Stimulated activated CD8-positive, alpha-beta memory T cell treated with anti-CD3 and anti-CD28 coated beads, Interleukin-4, amount 100 ng/mL, for 1 hour (primary cell): ENCODE measurements at regions not wholly inside any gene's neighbourhood (a gene's known extent, or its start where the extent isn't known, plus 50 kb on each side); places are given as distances from the start of the nearest gene placed in this dataset.

Experiments
- DNase-seq, 2 donors: peaks; one replicate each; pipeline ENCODE4 v3.0.0-alpha.2; 2020; ENCODE audit warnings: low read depth in 2 of 2, low spot score in 1 of 2

GRCh38 chr5:6868171-6868570 is 154.9 kb downstream of the TENT4A start:
- DNase-seq, result no peak

GRCh38 chr5:6868575-6869215 is 155.5 kb downstream of the TENT4A start:
- DNase-seq, result no peak

GRCh38 chr5:6869677-6870076 is 156.4 kb downstream of the TENT4A start:
- DNase-seq, result no peak

GRCh38 chr5:6872441-6873160 is 159.4 kb downstream of the TENT4A start:
- no peak for DNase-seq

GRCh38 chr5:6873359-6873758 is 160.1 kb downstream of the TENT4A start:
- no peak for DNase-seq

- no peak for DNase-seq
Measured at GRCh38 chr5:6875376-6875775, 162.1 kb downstream of the TENT4A start.

GRCh38 chr5:6877986-6878828 is 165.0 kb downstream of the TENT4A start:
- no peak for DNase-seq

- no peak for DNase-seq
Measured at GRCh38 chr5:6885581-6885980, 172.3 kb downstream of the TENT4A start.

- DNase-seq, result no peak
Measured at GRCh38 chr5:6886866-6887265, 173.6 kb downstream of the TENT4A start.

- no peak for DNase-seq
Measured at GRCh38 chr5:6889030-6889429, 175.8 kb downstream of the TENT4A start.

GRCh38 chr5:6899221-6899620 is 186.0 kb downstream of the TENT4A start:
- no peak for DNase-seq

GRCh38 chr5:6900247-6901227 is 187.3 kb downstream of the TENT4A start:
- DNase-seq, result no peak

- DNase-seq, result no peak
Measured at GRCh38 chr5:6902094-6902493, 188.9 kb downstream of the TENT4A start.

- no peak for DNase-seq
Measured at GRCh38 chr5:6902597-6902996, 189.4 kb downstream of the TENT4A start.

GRCh38 chr5:6903934-6904333 is 190.7 kb downstream of the TENT4A start:
- DNase-seq, result no peak

- DNase-seq, result no peak
Measured at GRCh38 chr5:6904860-6905259, 191.6 kb downstream of the TENT4A start.

GRCh38 chr5:6905423-6905822 is 192.2 kb downstream of the TENT4A start:
- DNase-seq, result no peak

GRCh38 chr5:6905883-6906282 is 192.7 kb downstream of the TENT4A start:
- no peak for DNase-seq

- no peak for DNase-seq
Measured at GRCh38 chr5:6907320-6907918, 194.2 kb downstream of the TENT4A start.

- no peak for DNase-seq
Measured at GRCh38 chr5:6909901-6910300, 196.7 kb downstream of the TENT4A start.
